Activated CD4-positive, alpha-beta memory T cell treated with anti-CD3 and anti-CD28 coated beads, Interleukin-2, amount 10 ng/mL, durations not matched to agents 7 days and 5 days (primary cell): ENCODE measurements at regions not wholly inside any gene's neighbourhood (a gene's known extent, or its start where the extent isn't known, plus 50 kb on each side); places are given as distances from the start of the nearest gene placed in this dataset.

Experiments used
- CTCF ChIA-PET: fragments of 350-600 bp; sonication (Branson Sonifier 250); formaldehyde crosslinking; loops from one replicate; lab custom pipeline; 2021; ENCODE audit warnings: antibody characterized with exemption, inconsistent platforms; lab: Charles Lee
- POLR2A ChIA-PET: fragments of 350-600 bp; sonication (Branson Sonifier 250); formaldehyde crosslinking; loops from one replicate; lab custom pipeline; 2021; ENCODE audit warnings: antibody characterized with exemption; lab: Charles Lee
- DNase-seq: peaks from one replicate; pipeline ENCODE4 v3.0.0-alpha.2; 2020
- H3K27ac Mint-ChIP-seq: one replicate; pipeline ENCODE4 v1.8.0; 2021; ENCODE audit warnings: mild to moderate bottlenecking, mixed read lengths
- H3K27me3 Mint-ChIP-seq: one replicate; pipeline ENCODE4 v1.8.0; 2021; ENCODE audit warnings: mixed read lengths
- H3K36me3 Mint-ChIP-seq: one replicate; pipeline ENCODE4 v1.8.0; 2021; ENCODE audit warnings: low read depth, mixed read lengths
- H3K4me1 Mint-ChIP-seq: one replicate; pipeline ENCODE4 v1.8.0; 2021; ENCODE audit warnings: mixed read lengths
- H3K4me3 Mint-ChIP-seq: one replicate; pipeline ENCODE4 v1.8.0; 2021; ENCODE audit warnings: mild to moderate bottlenecking, mixed read lengths
- H3K9me3 Mint-ChIP-seq: one replicate; pipeline ENCODE4 v1.8.0; 2021; ENCODE audit warnings: mixed read lengths

DNA sequence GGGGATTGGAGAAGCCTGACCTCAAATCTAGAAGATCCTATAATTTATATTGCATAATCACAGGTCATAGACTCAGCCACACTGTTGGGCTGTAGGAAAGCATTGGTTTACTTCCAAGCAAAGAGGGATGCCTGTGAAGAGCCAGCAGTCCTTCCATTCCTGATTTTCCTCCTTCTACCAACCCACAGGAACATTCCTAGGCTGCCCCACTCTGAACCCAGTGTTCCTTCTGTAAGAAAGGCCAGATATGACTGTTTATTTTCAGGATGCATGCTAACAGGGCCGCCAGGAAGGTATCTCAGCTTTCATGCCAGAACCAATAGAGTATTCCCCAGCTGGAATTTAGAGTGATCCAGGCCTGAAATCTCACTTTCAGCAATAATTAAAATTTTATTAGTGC, 197.1 kb downstream of the ETS1 start:
- Mint-ChIP-seq H3K9me3 (peaks cover 6% of the 10 kb centered on the region), H3K4me1 (no peaks in the 10 kb centered on the region), H3K36me3 (no peaks in the 10 kb centered on the region), H3K27ac (no peak overlapping the region), H3K27me3 (no peaks in the 10 kb centered on the region), H3K4me3 (no peak overlapping the region)
- CTCF ChIA-PET = no interaction called here
- POLR2A ChIA-PET = interaction anchor here (0.6 kb wide), 1 partner anchor 348 kb away, joined by 3 read pairs; no protein-coding TSS in a partner anchor
- no peak for DNase-seq

DNA sequence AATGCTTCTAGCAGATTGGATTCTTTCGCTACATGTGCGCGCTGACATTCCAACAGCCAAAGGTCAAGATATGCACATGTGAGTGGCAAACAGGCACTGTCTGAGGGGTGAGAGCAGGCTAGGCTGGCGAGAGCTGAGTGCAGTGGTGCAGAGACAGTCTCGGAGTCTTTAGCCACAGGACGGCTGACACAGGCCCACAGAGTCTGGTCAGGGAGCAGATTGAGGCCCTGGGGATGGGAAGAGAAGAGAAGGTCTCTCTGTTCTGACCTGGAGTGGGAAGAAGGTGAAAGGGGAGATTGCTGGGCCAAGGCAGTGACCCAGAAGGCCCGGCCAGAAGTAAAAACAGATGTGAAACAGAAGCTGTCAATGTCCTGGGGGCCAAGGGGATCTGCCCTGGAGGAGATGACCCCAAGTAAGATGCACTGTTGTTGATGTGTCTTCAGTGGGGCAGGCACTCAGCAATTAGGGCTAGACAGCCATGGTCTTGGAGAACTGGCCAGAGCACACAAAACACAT, 197.8 kb downstream of the ETS1 start:
- CTCF ChIA-PET = no interaction called here
- Mint-ChIP-seq H3K27ac (no peak overlapping the region), H3K9me3 (peaks cover 6% of the 10 kb centered on the region), H3K27me3 (no peaks in the 10 kb centered on the region), H3K4me3 (no peak overlapping the region), H3K4me1 (no peaks in the 10 kb centered on the region), H3K36me3 (no peaks in the 10 kb centered on the region)
- no peak for DNase-seq
- POLR2A ChIA-PET = no interaction called here

- Mint-ChIP-seq H3K27ac (no peak overlapping the region), H3K36me3 (no peaks in the 10 kb centered on the region), H3K27me3 (no peaks in the 10 kb centered on the region), H3K4me1 (no peaks in the 10 kb centered on the region), H3K4me3 (no peak overlapping the region), H3K9me3 (peaks cover 11% of the 10 kb centered on the region)
- DNase-seq = no peak
- CTCF ChIA-PET = no interaction called here
- POLR2A ChIA-PET = no interaction called here
These were observed 199.0 kb downstream of the ETS1 start for GRCh38 chr11:128388206-128388815.

DNA sequence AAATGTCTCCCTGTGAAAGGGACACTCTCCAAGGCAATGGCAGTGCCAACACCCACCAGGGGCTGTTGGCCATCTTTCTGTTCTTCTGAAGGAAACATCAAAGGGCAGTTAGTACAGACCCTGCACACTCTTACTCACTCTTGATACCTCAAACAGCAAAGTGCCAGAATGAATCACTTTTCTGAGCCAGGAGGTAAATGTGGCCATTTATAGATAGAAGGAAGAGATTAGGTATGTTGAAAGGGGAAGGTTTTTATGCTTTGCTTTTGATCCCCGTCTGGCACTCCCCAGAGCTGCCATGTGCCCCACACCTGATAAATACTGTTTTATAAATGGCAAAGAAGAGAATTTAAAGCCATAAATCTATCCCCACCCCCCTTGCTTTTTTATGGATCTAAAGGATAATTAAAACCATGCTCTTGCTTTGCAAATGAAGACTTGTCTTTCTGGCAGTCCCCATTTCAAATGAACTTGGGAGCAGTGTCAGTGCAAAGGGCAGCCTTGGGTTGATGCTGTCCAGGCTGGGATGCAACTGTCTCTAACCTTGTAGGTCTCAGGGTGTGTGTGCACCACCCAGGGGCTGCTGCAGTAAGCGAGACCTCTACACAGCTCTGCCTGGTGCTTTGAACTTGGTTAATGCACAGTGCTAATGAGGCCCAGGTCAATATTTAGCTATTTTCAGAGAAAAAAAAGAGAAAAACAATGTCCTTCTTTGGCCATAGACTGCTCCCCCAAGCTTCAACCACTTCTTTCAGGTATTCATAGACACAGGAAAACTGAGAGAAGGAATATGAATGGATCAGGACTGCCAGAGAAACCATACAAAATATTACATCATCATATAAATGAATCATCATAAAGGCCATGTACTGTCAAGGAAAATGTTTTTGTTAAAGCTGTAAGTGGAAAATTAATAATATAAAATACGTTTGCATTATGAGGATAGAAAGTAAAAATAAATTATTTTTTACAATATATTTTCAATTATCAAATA, 207.5 kb downstream of the ETS1 start:
- peaks cover 31% of the 10 kb centered on the region for H3K36me3 Mint-ChIP-seq
- POLR2A ChIA-PET = interaction anchor here (1.1 kb wide), 1 partner anchor 10 kb away, joined by 3 read pairs; no protein-coding TSS in a partner anchor
- peak overlapping the region; percentile 17 for H3K27ac Mint-ChIP-seq
- peaks cover 30% of the 10 kb centered on the region for H3K9me3 Mint-ChIP-seq
- CTCF ChIA-PET = interaction anchor here (0.9 to 1.3 kb wide), 2 partner anchors 38 to 57 kb away, joined by 3 to 4 read pairs; no protein-coding TSS in a partner anchor
- peaks cover 35% of the 10 kb centered on the region for H3K4me1 Mint-ChIP-seq
- no peaks in the 10 kb centered on the region for H3K27me3 Mint-ChIP-seq
- H3K4me3 Mint-ChIP-seq = no peak overlapping the region
- peak; percentile 31 for DNase-seq

GRCh38 chr11:128375961-128376360, 211.4 kb downstream of the ETS1 start:
- Mint-ChIP-seq H3K36me3 (peaks cover 20% of the 10 kb centered on the region), H3K4me3 (no peak overlapping the region), H3K9me3 (peaks cover 16% of the 10 kb centered on the region), H3K27ac (no peak overlapping the region), H3K4me1 (peaks cover 40% of the 10 kb centered on the region), H3K27me3 (no peaks in the 10 kb centered on the region)
- CTCF ChIA-PET = interaction anchor here (0.6 to 1.6 kb wide), 5 partner anchors 9 to 73 kb away, joined by 3 to 4 read pairs (median 4); no protein-coding TSS in a partner anchor
- POLR2A ChIA-PET = interaction anchor here (0.7 to 1.5 kb wide), 3 partner anchors 34 to 71 kb away, joined by 3 read pairs; no protein-coding TSS in a partner anchor
- DNase-seq = no peak

DNA sequence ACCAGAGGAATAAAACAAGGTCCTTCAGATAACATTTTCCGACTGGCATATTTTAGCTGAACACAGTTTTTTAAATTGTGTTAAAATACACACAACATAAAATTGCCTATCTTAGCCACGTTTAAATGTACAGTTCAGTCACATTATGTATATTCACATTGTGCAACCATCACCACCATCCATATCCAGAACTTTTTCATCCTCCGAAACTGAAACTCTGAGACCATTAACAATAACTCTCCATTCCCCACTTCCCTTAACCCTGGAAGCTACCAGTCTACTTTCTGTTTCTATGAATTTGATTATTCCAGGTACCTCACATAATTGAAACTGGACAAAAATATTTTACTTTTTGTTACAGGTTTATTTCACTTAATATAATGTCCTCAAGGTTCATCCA, 213.3 kb downstream of the ETS1 start:
- no peak overlapping the region for H3K27ac Mint-ChIP-seq
- POLR2A ChIA-PET = no interaction called here
- peaks cover 19% of the 10 kb centered on the region for H3K36me3 Mint-ChIP-seq
- DNase-seq = no peak
- peaks cover 32% of the 10 kb centered on the region for H3K4me1 Mint-ChIP-seq
- no peak overlapping the region for H3K4me3 Mint-ChIP-seq
- H3K27me3 Mint-ChIP-seq = no peaks in the 10 kb centered on the region
- H3K9me3 Mint-ChIP-seq = peaks cover 17% of the 10 kb centered on the region
- CTCF ChIA-PET = interaction anchor here (1.6 kb wide), 1 partner anchor 26 kb away, joined by 3 read pairs; no protein-coding TSS in a partner anchor

DNA sequence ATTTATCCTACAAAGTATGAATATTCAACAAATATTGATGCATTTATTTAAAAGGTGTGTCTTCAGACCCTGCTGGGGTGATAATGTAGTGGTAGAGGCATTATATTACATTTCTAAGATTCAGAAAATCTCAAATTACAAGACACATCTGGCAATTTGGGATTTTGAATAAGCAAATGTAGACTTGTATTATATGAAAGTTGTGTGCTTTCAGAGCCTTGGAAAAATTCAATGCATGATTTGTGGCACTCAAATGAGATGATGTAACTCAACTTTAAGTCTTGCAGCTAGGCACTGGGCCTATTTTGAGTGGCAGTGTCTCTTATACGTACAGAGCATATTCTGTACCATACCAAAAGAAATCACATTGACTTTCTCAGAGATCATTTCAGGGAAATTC, 214.4 kb downstream of the ETS1 start:
- no peak overlapping the region for H3K27ac Mint-ChIP-seq
- peaks cover 12% of the 10 kb centered on the region for H3K9me3 Mint-ChIP-seq
- H3K4me3 Mint-ChIP-seq = no peak overlapping the region
- CTCF ChIA-PET = interaction anchor here (1.6 kb wide), 1 partner anchor 27 kb away, joined by 3 read pairs; no protein-coding TSS in a partner anchor
- peaks cover 29% of the 10 kb centered on the region for H3K4me1 Mint-ChIP-seq
- H3K36me3 Mint-ChIP-seq = peaks cover 14% of the 10 kb centered on the region
- no peaks in the 10 kb centered on the region for H3K27me3 Mint-ChIP-seq
- POLR2A ChIA-PET = no interaction called here
- no peak for DNase-seq

GRCh38 chr11:128367573-128367972, 219.8 kb downstream of the ETS1 start:
- Mint-ChIP-seq H3K36me3 (peaks cover 12% of the 10 kb centered on the region), H3K27ac (peak overlapping the region; percentile 64), H3K27me3 (peaks cover 3% of the 10 kb centered on the region), H3K4me1 (peaks cover 17% of the 10 kb centered on the region), H3K9me3 (peaks cover 10% of the 10 kb centered on the region), H3K4me3 (peak overlapping the region; percentile 54)
- POLR2A ChIA-PET = interaction anchor here (0.7 to 1.9 kb wide), 6 partner anchors 16 to 98 kb away, joined by 3 to 14 read pairs (median 4); no protein-coding TSS in a partner anchor
- peak; percentile 58 for DNase-seq
- CTCF ChIA-PET = interaction anchor here (0.8 to 3.0 kb wide), 5 partner anchors 8 to 68 kb away, joined by 3 to 10 read pairs (median 4); no protein-coding TSS in a partner anchor

DNA sequence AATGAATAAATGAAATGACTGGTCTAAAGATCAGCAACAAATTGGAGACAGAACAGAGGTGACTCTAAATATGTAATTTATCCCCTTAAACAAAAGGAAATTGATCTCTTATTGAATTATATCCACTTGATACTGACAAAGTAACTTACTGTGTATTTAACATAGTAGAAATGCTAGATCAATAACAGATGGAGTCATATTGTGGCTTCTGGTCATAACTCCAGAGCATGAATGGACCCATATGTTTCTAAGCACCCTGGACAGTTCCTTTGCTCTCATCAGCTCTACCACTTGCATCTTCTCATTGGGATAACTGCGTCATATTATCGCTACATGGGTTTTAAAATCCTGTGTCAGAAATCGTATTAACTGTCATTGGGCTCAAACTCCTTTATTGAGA, 222.3 kb downstream of the ETS1 start:
- Mint-ChIP-seq H3K27ac (no peak overlapping the region), H3K9me3 (peaks cover 10% of the 10 kb centered on the region), H3K27me3 (peaks cover 4% of the 10 kb centered on the region), H3K4me3 (no peak overlapping the region), H3K36me3 (peaks cover 12% of the 10 kb centered on the region), H3K4me1 (peaks cover 21% of the 10 kb centered on the region)
- DNase-seq = no peak
- POLR2A ChIA-PET = no interaction called here
- CTCF ChIA-PET = interaction anchor here (1.7 kb wide), 1 partner anchor 42 kb away, joined by 5 read pairs; no protein-coding TSS in a partner anchor

DNA sequence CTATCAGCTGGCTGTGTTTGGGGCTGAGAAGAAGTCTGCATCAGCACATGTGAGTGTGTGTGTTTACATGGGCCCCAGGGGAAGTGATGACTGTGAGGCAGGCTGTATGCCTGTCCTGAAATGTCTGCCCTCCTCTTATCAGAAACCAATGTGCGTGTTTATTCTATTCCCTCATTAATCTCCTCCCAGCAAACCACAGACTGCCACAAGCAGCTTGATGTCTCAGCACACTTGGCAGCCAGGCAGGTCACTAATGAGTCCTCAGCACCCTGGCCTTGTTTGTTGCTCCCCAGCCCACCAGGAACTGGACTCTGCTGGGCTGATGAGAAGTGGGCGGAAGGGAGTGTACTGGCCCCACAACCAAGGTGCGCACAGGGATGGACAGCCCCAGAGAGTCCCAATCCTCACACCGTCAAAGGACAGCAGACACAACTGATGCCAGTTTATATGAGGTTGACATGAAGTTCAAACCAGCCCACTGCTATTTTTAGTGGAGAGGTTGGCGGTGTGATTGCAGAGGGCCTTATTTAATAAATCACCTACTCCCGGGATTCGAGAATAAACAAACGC, 225.8 kb downstream of the ETS1 start:
- CTCF ChIA-PET = interaction anchor here (1.3 to 1.6 kb wide), 3 partner anchors 14 to 41 kb away, joined by 3 to 4 read pairs (median 3); no protein-coding TSS in a partner anchor
- no peak for DNase-seq
- H3K27ac Mint-ChIP-seq = peak overlapping the region; percentile 24

DNA sequence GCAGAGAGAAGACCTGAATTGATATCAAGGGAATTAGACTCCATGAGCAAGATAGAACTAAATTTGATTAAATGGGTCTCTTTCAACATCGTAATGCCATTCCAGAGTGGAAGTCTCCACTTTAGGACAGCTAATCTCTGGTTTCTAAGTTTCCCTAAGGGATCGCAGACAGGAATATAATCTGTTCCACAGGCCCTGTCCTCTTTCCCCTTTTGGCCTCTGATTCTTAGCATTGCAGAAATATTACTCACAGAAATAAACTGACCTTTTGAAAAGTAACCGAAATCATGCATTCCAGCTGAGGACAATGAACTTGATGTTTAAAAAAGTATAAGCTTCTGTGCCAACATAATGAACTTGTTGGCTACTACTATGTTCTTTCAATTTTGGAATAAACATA, 227.8 kb downstream of the ETS1 start:
- Mint-ChIP-seq H3K27me3 (peaks cover 6% of the 10 kb centered on the region), H3K4me3 (no peak overlapping the region), H3K27ac (no peak overlapping the region), H3K4me1 (peaks cover 8% of the 10 kb centered on the region), H3K9me3 (no peaks in the 10 kb centered on the region), H3K36me3 (no peaks in the 10 kb centered on the region)
- CTCF ChIA-PET = interaction anchor here (0.9 kb wide), 1 partner anchor 10 kb away, joined by 3 read pairs; no protein-coding TSS in a partner anchor
- POLR2A ChIA-PET = interaction anchor here (1.4 kb wide), 1 partner anchor 18 kb away, joined by 5 read pairs; no protein-coding TSS in a partner anchor
- DNase-seq = no peak

More for the DNA sequence above, 225.8 kb downstream of the ETS1 start:
- Mint-ChIP-seq H3K9me3 (peaks cover 3% of the 10 kb centered on the region), H3K27me3 (peaks cover 6% of the 10 kb centered on the region), H3K4me3 (no peak overlapping the region), H3K4me1 (peaks cover 9% of the 10 kb centered on the region), H3K36me3 (peaks cover 2% of the 10 kb centered on the region)
- POLR2A ChIA-PET = interaction anchor here (0.6 to 1.5 kb wide), 5 partner anchors 13 to 110 kb away, joined by 3 to 4 read pairs (median 3); no protein-coding TSS in a partner anchor

GRCh38 chr11:128357073-128357472, 230.3 kb downstream of the ETS1 start:
- ChIA-PET CTCF (interaction anchor here (1.2 kb wide), 1 partner anchor 19 kb away, joined by 3 read pairs; no protein-coding TSS in a partner anchor), POLR2A (interaction anchor here (0.8 to 0.9 kb wide), 2 partner anchors 33 to 64 kb away, joined by 3 to 4 read pairs; no protein-coding TSS in a partner anchor)
- DNase-seq = no peak
- H3K36me3 Mint-ChIP-seq = peaks cover 7% of the 10 kb centered on the region
- H3K27me3 Mint-ChIP-seq = peaks cover 3% of the 10 kb centered on the region
- H3K27ac Mint-ChIP-seq = no peak overlapping the region
- H3K4me1 Mint-ChIP-seq = peaks cover 14% of the 10 kb centered on the region
- no peaks in the 10 kb centered on the region for H3K9me3 Mint-ChIP-seq
- no peak overlapping the region for H3K4me3 Mint-ChIP-seq
